GM12872 (cell line): ENCODE measurements at regions not wholly inside any gene's neighbourhood (a gene's known extent, or its start where the extent isn't known, plus 50 kb on each side); places are given as distances from the start of the nearest gene placed in this dataset.

Experiments used
- TF ChIP-seq, protein P1 (sequence below): IDR thresholded peaks from 3 replicates; pipeline ENCODE4 v1.5.1; 2011; ENCODE audit warnings: low read depth, mild to moderate bottlenecking, low read length, moderate library complexity; ENCODE audit not compliant: insufficient read depth

DNA sequence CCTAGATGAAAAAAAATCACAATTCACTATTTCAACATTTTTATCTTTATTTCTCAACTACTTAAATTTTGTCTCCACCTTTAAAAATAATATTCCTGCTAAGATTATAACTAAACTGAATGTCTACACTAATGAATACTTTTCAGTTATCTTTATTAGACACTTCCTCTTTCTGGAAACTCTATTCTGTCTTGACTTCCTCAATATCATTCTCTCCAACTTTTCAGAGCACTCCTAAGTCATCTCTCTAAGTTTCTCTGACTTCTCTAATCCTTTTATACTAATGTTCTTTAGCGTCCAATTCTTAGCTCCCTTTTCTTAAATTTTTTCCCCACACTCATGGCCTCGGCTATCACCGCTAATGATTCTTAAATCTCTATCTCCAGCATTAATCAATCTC is 374.2 kb downstream of the FBXO8 start:
- TF ChIP-seq, protein P1, sequence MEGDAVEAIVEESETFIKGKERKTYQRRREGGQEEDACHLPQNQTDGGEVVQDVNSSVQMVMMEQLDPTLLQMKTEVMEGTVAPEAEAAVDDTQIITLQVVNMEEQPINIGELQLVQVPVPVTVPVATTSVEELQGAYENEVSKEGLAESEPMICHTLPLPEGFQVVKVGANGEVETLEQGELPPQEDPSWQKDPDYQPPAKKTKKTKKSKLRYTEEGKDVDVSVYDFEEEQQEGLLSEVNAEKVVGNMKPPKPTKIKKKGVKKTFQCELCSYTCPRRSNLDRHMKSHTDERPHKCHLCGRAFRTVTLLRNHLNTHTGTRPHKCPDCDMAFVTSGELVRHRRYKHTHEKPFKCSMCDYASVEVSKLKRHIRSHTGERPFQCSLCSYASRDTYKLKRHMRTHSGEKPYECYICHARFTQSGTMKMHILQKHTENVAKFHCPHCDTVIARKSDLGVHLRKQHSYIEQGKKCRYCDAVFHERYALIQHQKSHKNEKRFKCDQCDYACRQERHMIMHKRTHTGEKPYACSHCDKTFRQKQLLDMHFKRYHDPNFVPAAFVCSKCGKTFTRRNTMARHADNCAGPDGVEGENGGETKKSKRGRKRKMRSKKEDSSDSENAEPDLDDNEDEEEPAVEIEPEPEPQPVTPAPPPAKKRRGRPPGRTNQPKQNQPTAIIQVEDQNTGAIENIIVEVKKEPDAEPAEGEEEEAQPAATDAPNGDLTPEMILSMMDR, result no peak

DNA sequence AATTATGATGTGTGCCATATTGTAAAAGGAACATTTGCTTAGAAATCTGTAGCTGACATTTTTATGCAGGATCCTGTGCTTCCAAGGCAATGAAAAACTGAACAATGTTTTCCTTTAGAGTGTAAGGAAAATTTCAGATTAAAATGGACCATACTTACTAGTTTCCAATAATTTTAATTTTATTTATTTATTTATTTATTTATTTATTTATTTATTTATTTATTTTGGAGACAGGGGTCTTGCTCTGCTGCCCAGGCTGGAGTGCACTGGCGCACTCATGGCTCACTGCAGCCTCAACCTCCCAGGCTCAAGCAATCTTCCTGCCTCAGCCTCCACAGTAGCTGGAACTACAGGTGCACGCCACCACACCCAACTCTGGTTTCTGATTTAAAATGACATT is 369.8 kb upstream of the HAND2 start:
- TF ChIP-seq, protein P1, result no peak

DNA sequence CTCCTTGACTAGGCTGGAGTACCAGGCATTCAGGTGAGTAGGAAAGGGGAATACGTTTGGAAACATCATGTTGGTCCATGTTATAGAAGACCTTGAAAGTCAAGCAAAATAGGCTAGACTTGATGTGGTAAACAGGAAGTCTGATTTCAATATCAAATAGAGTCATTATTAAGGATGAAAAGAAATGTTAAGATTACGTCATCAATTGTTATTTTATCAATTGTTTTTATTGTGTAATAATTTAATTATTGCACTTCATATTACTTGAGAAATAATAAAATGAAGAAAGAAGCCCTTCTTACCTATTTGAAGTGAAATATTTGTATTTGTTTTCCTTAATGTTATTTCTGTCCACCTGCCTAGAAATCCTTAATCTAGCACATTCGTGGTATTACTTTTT is 361.0 kb upstream of the HAND2 start:
- TF ChIP-seq, protein P1, result no peak

DNA sequence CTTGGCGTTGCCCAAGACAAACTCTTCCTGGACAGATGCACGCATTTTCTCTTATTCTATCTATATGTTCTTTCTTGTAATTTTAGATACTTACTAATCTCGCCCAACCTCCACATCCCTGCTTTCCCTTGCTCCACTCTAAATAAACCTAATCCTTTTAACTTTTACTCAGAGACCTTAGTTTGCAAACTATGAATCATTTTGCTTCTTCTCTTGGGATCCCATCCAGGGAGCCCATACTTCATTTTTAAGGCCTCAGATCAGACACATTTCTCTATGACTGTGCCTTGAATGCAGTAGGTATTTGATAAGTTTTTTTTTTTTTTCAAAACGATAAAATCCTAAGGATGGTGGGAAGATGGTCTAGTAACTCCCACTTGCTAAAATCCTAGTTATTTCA is 353.8 kb upstream of the HAND2 start:
- TF ChIP-seq, protein P1, result no peak

DNA sequence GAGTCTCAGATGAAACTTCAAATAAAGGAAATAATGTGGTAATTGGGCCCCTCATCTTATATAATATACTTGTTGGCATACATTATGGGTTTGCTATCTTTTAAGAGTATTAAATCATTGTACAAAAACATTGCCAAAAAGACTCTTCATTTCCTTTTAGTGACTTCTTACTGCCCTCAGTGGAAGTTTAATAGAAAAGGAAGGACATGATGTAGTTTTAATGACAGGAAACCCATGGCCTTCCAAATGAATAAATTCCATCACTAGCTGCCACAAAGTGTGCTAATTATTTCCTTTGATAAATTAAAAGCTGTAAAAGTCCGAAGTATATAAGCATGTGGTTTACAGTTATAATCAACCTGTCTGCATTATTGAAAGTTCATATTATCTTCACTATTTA is 350.9 kb upstream of the HAND2 start:
- TF ChIP-seq, protein P1, result no peak

DNA sequence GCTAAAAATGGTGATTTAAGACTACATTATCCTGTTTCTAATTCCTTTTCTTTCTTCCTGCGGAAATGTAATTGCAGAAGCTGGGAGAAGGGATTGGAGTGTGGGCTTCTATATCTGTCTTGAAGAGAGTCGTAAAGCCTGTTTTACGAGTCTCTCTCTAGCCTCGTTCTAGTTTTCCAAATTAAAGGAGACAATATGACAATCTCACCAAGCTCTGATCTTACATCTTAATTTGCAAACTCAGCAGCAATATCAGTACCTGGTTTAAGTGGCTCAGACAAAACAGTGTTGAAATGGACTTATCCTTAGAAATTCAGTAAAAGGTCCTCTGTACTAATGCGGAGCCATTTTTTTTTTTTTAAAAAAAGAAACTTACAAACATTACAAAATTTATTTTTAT is 349.5 kb upstream of the HAND2 start:
- TF ChIP-seq, protein P1, result no peak

DNA sequence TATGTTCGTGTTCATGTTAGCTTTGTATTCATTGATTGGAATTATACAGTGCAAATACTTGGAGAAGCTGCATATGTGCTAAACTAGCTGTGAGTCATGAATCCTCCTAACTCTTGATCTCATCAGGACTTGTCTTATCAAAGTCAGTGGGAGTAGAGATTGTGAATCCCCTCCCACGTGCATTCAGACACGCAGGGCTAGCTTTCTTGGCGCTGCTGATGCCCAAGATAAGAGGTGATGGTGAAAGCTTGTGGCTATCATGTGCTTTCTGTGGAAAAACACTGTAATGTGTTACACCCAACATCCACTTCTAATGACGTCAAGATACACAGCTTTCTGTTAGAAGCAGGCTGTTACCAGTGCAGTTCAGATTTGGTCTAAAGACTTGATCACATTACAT is 348.7 kb upstream of the HAND2 start:
- TF ChIP-seq, protein P1, result no peak

DNA sequence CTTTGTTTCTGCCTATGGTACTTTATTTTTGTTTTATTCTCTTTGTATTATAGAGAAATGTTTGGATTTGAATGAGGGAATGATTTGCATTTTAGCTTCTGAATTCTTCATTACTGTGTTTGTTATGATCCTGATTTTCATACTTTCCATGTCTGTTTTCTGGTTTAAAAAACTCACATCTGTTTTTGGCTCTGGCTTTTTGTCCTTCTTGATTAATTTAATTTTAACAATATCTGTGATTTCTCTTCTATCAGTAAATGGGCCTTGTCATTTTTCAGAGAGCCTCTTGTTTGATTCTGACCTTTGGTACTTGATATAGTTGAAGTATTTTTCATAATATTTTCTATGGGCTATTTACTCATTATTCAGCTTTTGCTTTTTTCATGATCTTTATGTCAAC is 341.6 kb upstream of the HAND2 start:
- TF ChIP-seq, protein P1, result no peak
